ENCODE measurements at regions not wholly inside any gene's neighbourhood (a gene's known extent, or its start where the extent isn't known, plus 50 kb on each side); places are given as distances from the start of the nearest gene placed in this dataset.

DNA sequence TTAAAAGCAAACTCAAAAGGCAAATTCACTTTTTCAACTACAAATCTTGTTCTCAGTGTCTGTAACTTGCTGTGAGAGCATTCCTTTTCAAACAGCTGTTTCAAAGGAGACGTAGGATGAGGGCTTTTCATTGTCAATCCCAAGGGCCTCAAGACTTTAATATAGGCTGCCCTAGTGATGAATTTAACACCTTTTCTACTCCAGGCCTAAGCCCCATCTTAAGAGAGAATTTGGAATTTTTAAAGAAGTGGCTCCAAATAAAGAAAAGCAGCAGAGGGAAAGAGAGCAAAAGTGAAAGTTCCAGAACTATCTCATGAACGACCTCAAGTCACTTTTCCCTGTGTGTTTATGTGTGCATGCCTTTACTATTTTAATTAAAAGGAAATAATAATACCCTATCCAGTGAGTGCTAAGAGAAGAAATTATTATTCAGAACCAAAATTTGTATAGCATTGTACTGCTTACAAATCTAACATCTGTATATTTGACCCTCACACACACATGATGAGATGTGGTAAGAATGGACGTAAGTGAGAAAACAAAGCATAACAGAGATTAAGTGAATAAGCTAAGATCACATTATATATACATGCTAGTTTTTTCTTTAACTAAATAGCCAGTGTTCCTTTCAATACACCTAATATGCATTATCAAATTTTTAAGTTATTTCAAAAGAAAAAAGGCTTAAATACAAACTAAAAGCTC, 196.4 kb downstream of the VGLL3 start:
- H3K27me3 ChIP-seq, result no peaks in the 10 kb centered on the region
- peaks cover 13% of the 10 kb centered on the region for H3K4me1 ChIP-seq
- no peaks in the 10 kb centered on the region for H3F3A ChIP-seq (ENCODE audit: low read depth)
- H3K27me3 Mint-ChIP-seq (ENCODE audit: insufficient read depth, low read depth), result no peaks in the 10 kb centered on the region
- H3K36me3 ChIP-seq, result no peaks in the 10 kb centered on the region
- H3K4me1 Mint-ChIP-seq, result peaks cover 14% of the 10 kb centered on the region
- no peaks in the 10 kb centered on the region for H3K9me3 Mint-ChIP-seq
- TF ChIP-seq EZH2phosphoT487 (IDR thresholded peaks at IDR 0.05), result no peak
- TF ChIP-seq, protein P1, sequence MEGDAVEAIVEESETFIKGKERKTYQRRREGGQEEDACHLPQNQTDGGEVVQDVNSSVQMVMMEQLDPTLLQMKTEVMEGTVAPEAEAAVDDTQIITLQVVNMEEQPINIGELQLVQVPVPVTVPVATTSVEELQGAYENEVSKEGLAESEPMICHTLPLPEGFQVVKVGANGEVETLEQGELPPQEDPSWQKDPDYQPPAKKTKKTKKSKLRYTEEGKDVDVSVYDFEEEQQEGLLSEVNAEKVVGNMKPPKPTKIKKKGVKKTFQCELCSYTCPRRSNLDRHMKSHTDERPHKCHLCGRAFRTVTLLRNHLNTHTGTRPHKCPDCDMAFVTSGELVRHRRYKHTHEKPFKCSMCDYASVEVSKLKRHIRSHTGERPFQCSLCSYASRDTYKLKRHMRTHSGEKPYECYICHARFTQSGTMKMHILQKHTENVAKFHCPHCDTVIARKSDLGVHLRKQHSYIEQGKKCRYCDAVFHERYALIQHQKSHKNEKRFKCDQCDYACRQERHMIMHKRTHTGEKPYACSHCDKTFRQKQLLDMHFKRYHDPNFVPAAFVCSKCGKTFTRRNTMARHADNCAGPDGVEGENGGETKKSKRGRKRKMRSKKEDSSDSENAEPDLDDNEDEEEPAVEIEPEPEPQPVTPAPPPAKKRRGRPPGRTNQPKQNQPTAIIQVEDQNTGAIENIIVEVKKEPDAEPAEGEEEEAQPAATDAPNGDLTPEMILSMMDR (IDR thresholded peaks at IDR 0.05), result no peak
- no peak for TF ChIP-seq EZH2 (IDR thresholded peaks at IDR 0.05)
- H2AFZ ChIP-seq (replicated peaks), result no peak overlapping the region
- no peak overlapping the region for H3K4me2 ChIP-seq
- H4K20me1 ChIP-seq (ENCODE audit: low read depth), result no peaks in the 10 kb centered on the region
- H3K4me3 ChIP-seq, result no peak overlapping the region
- H3K36me3 Mint-ChIP-seq, result no peaks in the 10 kb centered on the region
- H3K9me3 ChIP-seq (ENCODE audit: low read depth), result no peaks in the 10 kb centered on the region
- DNase-seq (ENCODE audit: low spot score), result no peak
- H3K4me3 Mint-ChIP-seq, result no peak overlapping the region
- no peak overlapping the region for H3K27ac ChIP-seq
- H3K9ac ChIP-seq, result no peak overlapping the region
- H3K79me2 ChIP-seq (ENCODE audit: low read depth), result no peaks in the 10 kb centered on the region
- no peak overlapping the region for H3K27ac Mint-ChIP-seq

DNA sequence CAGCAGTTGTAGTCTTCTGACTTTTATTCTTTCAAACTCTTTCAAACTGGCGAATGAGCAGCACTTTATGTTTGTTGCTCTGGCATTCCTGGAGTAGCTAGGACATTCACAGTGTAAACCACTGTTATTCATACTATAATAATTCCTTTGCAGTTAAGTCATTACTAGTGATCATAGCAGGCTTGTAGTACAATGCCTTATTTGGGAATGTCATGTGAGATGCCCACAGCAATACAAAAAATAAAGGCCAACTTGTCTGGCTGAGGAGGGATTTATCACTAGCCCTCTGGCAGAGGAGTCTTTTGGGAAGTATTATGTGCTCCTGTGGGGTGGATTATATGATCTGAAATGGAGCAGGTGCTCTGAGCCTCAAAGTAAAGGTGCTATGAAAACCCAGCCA, 197.2 kb downstream of the VGLL3 start:
- H3K4me1 ChIP-seq, result peaks cover 13% of the 10 kb centered on the region
- no peaks in the 10 kb centered on the region for H3K9me3 Mint-ChIP-seq
- no peaks in the 10 kb centered on the region for H3K27me3 ChIP-seq
- H3K4me3 ChIP-seq, result no peak overlapping the region
- H3K4me3 Mint-ChIP-seq, result no peak overlapping the region
- H4K20me1 ChIP-seq (ENCODE audit: low read depth), result no peaks in the 10 kb centered on the region
- H3K36me3 ChIP-seq, result no peaks in the 10 kb centered on the region
- H3K4me1 Mint-ChIP-seq, result peaks cover 14% of the 10 kb centered on the region
- peak; percentile 26 for DNase-seq (ENCODE audit: low spot score)
- H3K9me3 ChIP-seq (ENCODE audit: low read depth), result no peaks in the 10 kb centered on the region
- TF ChIP-seq, protein P1 (IDR thresholded peaks at IDR 0.05), result no peak
- TF ChIP-seq EZH2phosphoT487 (IDR thresholded peaks at IDR 0.05) (no peak), EZH2 (IDR thresholded peaks at IDR 0.05) (no peak)
- no peaks in the 10 kb centered on the region for H3F3A ChIP-seq (ENCODE audit: low read depth)
- no peaks in the 10 kb centered on the region for H3K36me3 Mint-ChIP-seq
- no peaks in the 10 kb centered on the region for H3K79me2 ChIP-seq (ENCODE audit: low read depth)
- no peaks in the 10 kb centered on the region for H3K27me3 Mint-ChIP-seq (ENCODE audit: insufficient read depth, low read depth)
- H2AFZ ChIP-seq (replicated peaks), result no peak overlapping the region
- peak overlapping the region; percentile 17 for H3K4me2 ChIP-seq
- no peak overlapping the region for H3K9ac ChIP-seq
- no peak overlapping the region for H3K27ac ChIP-seq
- peak overlapping the region; percentile 88 for H3K27ac Mint-ChIP-seq

DNA sequence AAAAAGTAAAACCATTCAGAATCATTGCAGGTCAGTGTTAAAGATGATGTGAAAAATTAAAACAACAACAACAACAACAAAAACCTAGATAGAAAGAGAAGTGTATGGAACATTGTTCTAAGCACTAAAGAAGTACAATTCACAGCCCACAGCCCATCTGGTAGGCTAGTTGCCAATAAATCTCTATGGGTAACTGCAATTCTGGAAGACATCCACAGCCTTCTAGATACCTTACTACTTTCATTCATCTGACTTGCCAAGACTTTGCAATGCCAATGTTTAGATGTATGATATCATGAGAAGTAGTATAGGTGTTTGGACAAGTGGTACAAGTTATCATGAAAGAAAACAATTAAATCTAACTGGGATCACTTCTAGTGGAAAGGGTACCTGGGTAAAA, 198.6 kb downstream of the VGLL3 start:
- Histone ChIP-seq H3K9ac (no peak overlapping the region), H3K27me3 (no peaks in the 10 kb centered on the region), H4K20me1 (ENCODE audit: low read depth) (no peaks in the 10 kb centered on the region), H3K27ac (no peak overlapping the region), H2AFZ (replicated peaks) (no peak overlapping the region), H3K36me3 (no peaks in the 10 kb centered on the region), H3K4me2 (no peak overlapping the region), H3F3A (ENCODE audit: low read depth) (no peaks in the 10 kb centered on the region), H3K9me3 (ENCODE audit: low read depth) (no peaks in the 10 kb centered on the region), H3K4me1 (peaks cover 13% of the 10 kb centered on the region), H3K79me2 (ENCODE audit: low read depth) (no peaks in the 10 kb centered on the region), H3K4me3 (no peak overlapping the region)
- Mint-ChIP-seq H3K4me1 (peaks cover 14% of the 10 kb centered on the region), H3K27ac (no peak overlapping the region), H3K27me3 (ENCODE audit: insufficient read depth, low read depth) (no peaks in the 10 kb centered on the region), H3K36me3 (no peaks in the 10 kb centered on the region), H3K4me3 (no peak overlapping the region), H3K9me3 (no peaks in the 10 kb centered on the region)
- TF ChIP-seq, protein P1 (IDR thresholded peaks at IDR 0.05), result no peak
- TF ChIP-seq EZH2 (IDR thresholded peaks at IDR 0.05), result no peak
- TF ChIP-seq EZH2phosphoT487 (IDR thresholded peaks at IDR 0.05), result no peak
- no peak for DNase-seq (ENCODE audit: low spot score)
